Urinary bladder (tissue), 3 donors: ENCODE measurements at regions not wholly inside any gene's neighbourhood (a gene's known extent, or its start where the extent isn't known, plus 50 kb on each side); places are given as distances from the start of the nearest gene placed in this dataset.
"Not testable (repeated sequence)": the region's sequence is repeated elsewhere in the genome, so short reads cannot be mapped to it uniquely, and the experiment has no call there.

Source experiments
- DNase-seq: peaks from one replicate; pipeline ENCODE4 v3.0.0-alpha.2; 2015; ENCODE audit errors: extremely low spot score
- H3K27ac ChIP-seq: one replicate; pipeline ENCODE4 v1.5.1; 2013; ENCODE audit warnings: low read depth, mild to moderate bottlenecking, moderate library complexity
- H3K36me3 ChIP-seq: one replicate; pipeline ENCODE4 v1.6.1; 2013; ENCODE audit warnings: mild to moderate bottlenecking, moderate library complexity; ENCODE audit not compliant: insufficient read depth
- H3K4me1 ChIP-seq: one replicate; pipeline ENCODE4 v1.6.1; 2013; ENCODE audit warnings: mild to moderate bottlenecking, moderate library complexity; ENCODE audit not compliant: insufficient read depth
- H3K4me3 ChIP-seq: one replicate; pipeline ENCODE4 v1.5.1; 2013; ENCODE audit warnings: low read depth, low read length
- WGBS: extraction: QIAGEN DNeasy Blood & Tissue Kit; methylation state at CpG from one replicate; pipeline ENCODE4 v1.1.7; 2013; 5-methylcytosine and 5-hydroxymethylcytosine counted together
- donor health status: healthy with polysubstance abuse.
- donor health status: healthy.

- Histone ChIP-seq H3K36me3 (no peaks in the 10 kb centered on the region), H3K27ac (no peak overlapping the region), H3K4me3 (no peak overlapping the region), H3K4me1 (no peaks in the 10 kb centered on the region)
- WGBS, result 94% methylated on average over 3 of the region's 3 CpGs
- no peak for DNase-seq
These were observed 114.1 kb downstream of the RAB38 start for GRCh38 chr11:88061111-88061510.

- Histone ChIP-seq H3K4me1 (no peaks in the 10 kb centered on the region), H3K4me3 (no peak overlapping the region), H3K27ac (no peak overlapping the region), H3K36me3 (no peaks in the 10 kb centered on the region)
- DNase-seq, result no peak
These were observed 115.9 kb downstream of the RAB38 start for GRCh38 chr11:88059326-88059725.

DNA sequence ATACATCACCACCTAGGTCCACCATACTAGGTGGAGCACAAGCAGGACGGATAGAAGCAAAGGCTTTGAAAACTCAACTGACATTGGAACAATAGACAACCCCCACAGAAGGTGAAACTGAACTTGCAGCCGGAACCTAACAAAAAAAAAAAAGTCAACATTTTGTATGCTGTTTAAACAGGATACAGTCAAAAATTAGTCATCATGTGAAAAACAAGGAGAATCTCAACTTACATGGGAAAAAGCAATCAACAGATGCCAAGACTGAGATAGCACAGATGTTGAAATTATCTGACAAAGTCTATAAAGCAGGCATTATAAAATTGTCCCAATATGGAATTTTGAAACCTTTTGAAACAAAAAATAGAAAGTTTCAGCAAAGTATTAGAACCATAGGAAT is 123.8 kb downstream of the RAB38 start:
- no peaks in the 10 kb centered on the region for H3K4me1 ChIP-seq
- H3K27ac ChIP-seq, result no peak overlapping the region
- no peaks in the 10 kb centered on the region for H3K36me3 ChIP-seq
- no peak overlapping the region for H3K4me3 ChIP-seq
- 65% methylated on average over 2 of the region's 2 CpGs for whole genome bisulfite sequencing
- DNase-seq, result no peak

DNA sequence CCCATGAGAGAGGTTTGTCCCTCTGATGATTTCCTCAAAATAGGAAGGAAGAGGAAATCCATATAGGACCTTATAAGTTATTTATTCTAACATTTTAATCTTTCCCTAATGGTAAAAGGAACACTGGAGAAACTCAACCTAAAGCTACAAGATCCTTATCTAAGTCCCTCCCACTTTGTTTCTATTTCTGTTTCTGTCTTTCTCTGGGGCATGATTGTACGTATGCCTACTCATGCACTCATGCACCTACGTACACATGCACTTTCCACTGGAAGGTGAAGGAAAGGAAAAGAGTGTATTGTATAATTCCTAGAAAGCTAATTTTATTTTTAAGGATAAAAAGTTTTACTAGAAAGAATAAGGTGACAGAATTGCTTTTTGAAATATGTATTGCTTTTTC is 125.0 kb downstream of the RAB38 start:
- Histone ChIP-seq H3K27ac (no peak overlapping the region), H3K36me3 (no peaks in the 10 kb centered on the region), H3K4me3 (no peak overlapping the region), H3K4me1 (no peaks in the 10 kb centered on the region)
- DNase-seq, result no peak
- WGBS, result 80% methylated on average over 2 of the region's 2 CpGs

DNA sequence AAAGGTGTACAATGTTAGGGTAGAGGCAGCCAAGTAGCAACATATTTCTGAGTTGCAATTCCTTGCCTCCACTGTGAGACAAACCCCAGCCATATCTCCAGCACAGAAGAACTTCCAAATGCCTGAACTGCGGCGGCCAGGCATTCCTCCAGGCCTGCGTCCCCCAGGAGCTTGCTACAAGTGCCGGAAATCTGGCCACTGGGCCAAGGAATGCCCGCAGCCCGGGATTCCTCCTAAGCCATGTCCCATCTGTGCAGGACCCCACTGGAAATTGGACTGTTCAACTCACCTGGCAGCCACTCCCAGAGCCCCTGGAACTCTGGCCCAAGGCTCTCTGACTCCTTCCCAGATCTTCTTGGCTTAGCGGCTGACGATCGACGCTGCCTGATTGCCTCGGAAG is 130.0 kb downstream of the RAB38 start:
- 89% methylated on average over 11 of the region's 11 CpGs for WGBS
- DNase-seq, H3K27ac ChIP-seq, H3K4me3 ChIP-seq, H3K36me3 ChIP-seq, H3K4me1 ChIP-seq: not testable (repeated sequence)

DNA sequence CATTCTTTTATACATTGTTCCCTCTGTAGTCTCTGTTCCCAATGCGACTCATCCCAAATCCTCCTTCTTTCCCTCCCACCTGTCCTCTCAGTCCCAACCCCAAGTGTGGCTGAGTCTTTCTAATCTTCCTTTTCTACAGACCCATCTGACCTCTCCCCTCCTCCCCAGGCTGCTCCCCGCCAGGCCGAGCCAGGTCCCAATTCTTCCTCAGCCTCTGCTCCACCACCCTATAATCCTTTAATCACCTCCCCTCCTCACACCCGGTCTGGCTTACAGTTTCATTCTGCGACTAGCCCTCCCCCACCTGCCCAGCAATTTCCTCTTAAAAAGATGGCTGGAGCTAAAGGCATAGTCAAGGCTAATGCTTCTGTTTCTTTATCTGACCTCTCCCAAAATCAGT is 130.6 kb downstream of the RAB38 start:
- not testable (repeated sequence) for H3K36me3 ChIP-seq, DNase-seq, H3K4me3 ChIP-seq, H3K4me1 ChIP-seq, H3K27ac ChIP-seq
- 76% methylated on average over 5 of the region's 5 CpGs for WGBS

DNA sequence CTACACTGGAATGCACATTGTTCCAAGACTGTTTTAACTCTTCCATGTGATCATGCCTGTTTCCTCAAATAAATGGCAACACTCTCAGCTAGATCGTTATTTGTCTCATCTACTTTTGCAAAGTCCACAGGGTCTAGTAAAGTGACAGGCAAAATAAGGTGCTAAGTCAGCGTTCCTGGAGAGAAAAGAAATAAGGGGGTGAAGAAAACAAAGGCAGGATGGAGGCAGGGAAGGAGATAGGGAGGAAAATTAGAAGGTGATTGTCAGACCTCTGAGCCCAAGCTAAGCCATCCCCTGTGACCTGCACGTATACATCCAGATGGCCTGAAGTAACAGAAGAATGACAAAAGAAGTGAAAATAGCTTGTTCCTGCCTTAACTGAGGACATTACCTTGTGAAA is 132.1 kb downstream of the RAB38 start:
- no peak overlapping the region for H3K27ac ChIP-seq
- no peak for DNase-seq
- no peaks in the 10 kb centered on the region for H3K4me1 ChIP-seq
- H3K4me3 ChIP-seq, result no peak overlapping the region
- WGBS, result 67% methylated on average over 3 of the region's 3 CpGs
- H3K36me3 ChIP-seq, result no peaks in the 10 kb centered on the region

DNA sequence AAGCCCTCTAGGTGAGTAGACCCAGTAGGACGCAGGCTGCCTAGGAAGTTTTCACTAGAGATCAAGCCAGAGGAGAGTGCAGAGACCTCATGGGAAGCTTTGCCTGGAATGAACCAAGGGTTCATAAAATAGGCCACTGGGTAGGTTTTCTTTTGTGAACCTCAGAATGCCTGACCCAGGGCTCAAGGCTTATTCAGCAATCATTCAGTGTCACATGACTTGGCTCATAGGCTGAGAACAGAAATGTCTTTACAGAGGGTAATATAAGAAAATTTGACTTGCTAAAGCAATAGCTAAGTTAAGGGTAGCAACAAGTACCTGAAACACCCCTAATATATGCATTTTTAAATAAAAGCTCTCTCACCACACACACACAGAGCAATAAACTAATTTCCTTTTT is 132.6 kb downstream of the RAB38 start:
- no peak for DNase-seq
- no peak overlapping the region for H3K4me3 ChIP-seq
- H3K4me1 ChIP-seq, result no peaks in the 10 kb centered on the region
- no peaks in the 10 kb centered on the region for H3K36me3 ChIP-seq
- no peak overlapping the region for H3K27ac ChIP-seq
- 93% methylated on average over 1 of the region's 1 CpG for WGBS

- 89% methylated on average over 2 of the region's 2 CpGs for WGBS
- Histone ChIP-seq H3K27ac (no peak overlapping the region), H3K36me3 (no peaks in the 10 kb centered on the region), H3K4me1 (no peaks in the 10 kb centered on the region), H3K4me3 (no peak overlapping the region)
- DNase-seq, result no peak
These were observed 133.0 kb downstream of the RAB38 start for GRCh38 chr11:88042238-88042637.

- DNase-seq, result no peak
- Histone ChIP-seq H3K4me3 (no peak overlapping the region), H3K36me3 (no peaks in the 10 kb centered on the region), H3K4me1 (no peaks in the 10 kb centered on the region), H3K27ac (no peak overlapping the region)
- 71% methylated on average over 2 of the region's 2 CpGs for WGBS
These were observed 133.6 kb downstream of the RAB38 start for GRCh38 chr11:88041679-88042078.

GRCh38 chr11:88040148-88040496 is 135.1 kb downstream of the RAB38 start:
- no peaks in the 10 kb centered on the region for H3K36me3 ChIP-seq
- no peak overlapping the region for H3K27ac ChIP-seq
- WGBS, result 93% methylated on average over 1 of the region's 1 CpG
- no peak for DNase-seq
- H3K4me1 ChIP-seq, result no peaks in the 10 kb centered on the region
- no peak overlapping the region for H3K4me3 ChIP-seq

- 90% methylated on average over 2 of the region's 2 CpGs for WGBS
- Histone ChIP-seq H3K27ac (no peak overlapping the region), H3K4me1 (no peaks in the 10 kb centered on the region), H3K4me3 (no peak overlapping the region), H3K36me3 (no peaks in the 10 kb centered on the region)
- DNase-seq, result no peak
These were observed 135.6 kb downstream of the RAB38 start for GRCh38 chr11:88039476-88040147.

DNA sequence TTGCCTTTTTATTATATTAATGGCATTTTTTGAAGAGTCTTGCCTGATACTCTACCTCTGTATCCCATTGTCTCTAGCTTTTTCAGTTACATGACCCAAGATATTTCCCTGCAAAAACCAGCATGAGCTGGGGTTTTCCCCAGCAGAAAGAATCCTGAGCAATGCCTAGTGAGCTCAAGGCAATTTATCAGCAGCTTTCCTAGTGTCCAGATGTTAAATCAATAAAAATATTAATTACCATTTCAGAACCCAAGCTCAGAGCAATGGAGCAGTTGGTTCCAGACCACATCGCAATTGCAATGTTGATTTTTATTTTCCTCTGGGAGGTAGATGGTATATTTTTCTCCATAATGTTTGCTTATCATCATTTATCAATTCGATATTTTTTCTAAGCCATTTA is 137.2 kb downstream of the RAB38 start:
- no peak for DNase-seq
- Histone ChIP-seq H3K4me1 (no peaks in the 10 kb centered on the region), H3K36me3 (no peaks in the 10 kb centered on the region), H3K4me3 (no peak overlapping the region), H3K27ac (no peak overlapping the region)
- 96% methylated on average over 2 of the region's 2 CpGs for WGBS

DNA sequence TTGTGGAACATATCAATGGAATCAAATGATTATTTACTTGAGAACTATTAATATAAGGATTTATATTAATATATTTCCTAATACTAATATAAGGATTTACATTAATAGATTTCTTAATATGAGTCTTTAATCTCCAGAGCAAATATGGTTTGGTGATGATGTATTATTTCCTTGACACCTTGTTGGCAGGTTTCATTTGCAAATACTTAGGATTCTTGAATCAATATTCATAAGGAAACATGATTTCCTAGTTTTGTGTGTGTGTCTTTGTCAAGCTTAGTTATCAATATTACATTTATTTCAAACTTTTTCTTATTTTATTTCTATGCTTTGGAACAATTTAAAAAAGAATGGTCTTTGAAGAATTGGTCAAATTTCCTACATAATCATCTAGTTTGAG is 138.5 kb downstream of the RAB38 start:
- no peak overlapping the region for H3K4me3 ChIP-seq
- H3K27ac ChIP-seq, result no peak overlapping the region
- no peak for DNase-seq
- H3K4me1 ChIP-seq, result no peaks in the 10 kb centered on the region
- no peaks in the 10 kb centered on the region for H3K36me3 ChIP-seq

DNA sequence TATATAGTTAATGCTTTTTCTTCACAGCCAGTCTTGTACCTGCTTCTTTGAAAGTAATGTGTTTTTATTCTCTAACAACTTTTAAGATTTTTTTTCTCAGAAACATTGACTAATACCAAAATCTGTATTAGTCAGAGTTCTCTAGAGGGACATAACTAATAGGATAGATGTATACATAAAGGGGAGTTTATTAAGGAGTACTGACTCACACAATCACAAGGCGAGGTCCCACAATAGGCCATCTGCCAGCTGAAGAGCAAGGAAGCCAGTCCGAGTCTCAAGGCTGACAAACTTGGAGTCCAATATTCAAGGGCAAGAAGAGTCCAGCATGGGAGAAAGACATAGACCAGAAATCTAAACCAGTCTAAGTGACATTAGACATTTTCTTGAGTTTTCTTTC is 140.0 kb downstream of the RAB38 start:
- H3K36me3 ChIP-seq, result no peaks in the 10 kb centered on the region
- WGBS, result 79% methylated on average over 2 of the region's 2 CpGs
- H3K4me3 ChIP-seq, result no peak overlapping the region
- DNase-seq, result no peak
- no peak overlapping the region for H3K27ac ChIP-seq
- H3K4me1 ChIP-seq, result no peaks in the 10 kb centered on the region
